HS-5 (cell line): ENCODE measurements at regions not wholly inside any gene's neighbourhood (a gene's known extent, or its start where the extent isn't known, plus 50 kb on each side); places are given as distances from the start of the nearest gene placed in this dataset.

ENCODE experiments used
- DNase-seq: peaks from one replicate; pipeline ENCODE4 v3.0.0-alpha.2; 2012; ENCODE audit warnings: low read depth

- no peak for DNase-seq
These were observed 262.5 kb downstream of the GXYLT1 start for GRCh38 chr12:41881891-41882805.

GRCh38 chr12:41869432-41869831, 275.2 kb downstream of the GXYLT1 start:
- DNase-seq, result no peak

- no peak for DNase-seq
These were observed 277.7 kb downstream of the GXYLT1 start for GRCh38 chr12:41866878-41867430.

- DNase-seq, result no peak
These were observed 288.4 kb downstream of the GXYLT1 start for GRCh38 chr12:41856228-41856627.

GRCh38 chr12:41850046-41850445, 294.6 kb downstream of the GXYLT1 start:
- DNase-seq, result no peak

- no peak for DNase-seq
These were observed 298.0 kb downstream of the GXYLT1 start for GRCh38 chr12:41846718-41847117.

GRCh38 chr12:41836416-41836815, 308.3 kb downstream of the GXYLT1 start:
- DNase-seq, result no peak

- DNase-seq, result no peak
These were observed 309.1 kb downstream of the GXYLT1 start for GRCh38 chr12:41835556-41835955.

GRCh38 chr12:41819948-41820347, 324.7 kb downstream of the GXYLT1 start:
- DNase-seq, result no peak

- DNase-seq, result no peak
These were observed 340.6 kb downstream of the GXYLT1 start for GRCh38 chr12:41804026-41804425.

GRCh38 chr12:41802803-41803202, 341.9 kb downstream of the GXYLT1 start:
- no peak for DNase-seq

GRCh38 chr12:41801261-41801660, 343.4 kb downstream of the GXYLT1 start:
- no peak for DNase-seq

GRCh38 chr12:41799671-41800070, 345.0 kb downstream of the GXYLT1 start:
- no peak for DNase-seq

GRCh38 chr12:41795910-41796309, 348.8 kb downstream of the GXYLT1 start:
- DNase-seq, result no peak

- DNase-seq, result peak; percentile 26
These were observed 349.5 kb downstream of the GXYLT1 start for GRCh38 chr12:41795051-41795600.

GRCh38 chr12:41794336-41794735, 350.3 kb downstream of the GXYLT1 start:
- no peak for DNase-seq

- DNase-seq, result no peak
These were observed 359.7 kb downstream of the GXYLT1 start for GRCh38 chr12:41784957-41785356.

- no peak for DNase-seq
These were observed 365.7 kb downstream of the GXYLT1 start for GRCh38 chr12:41778934-41779333.

- DNase-seq, result no peak
These were observed 367.4 kb downstream of the GXYLT1 start for GRCh38 chr12:41777064-41777790.

GRCh38 chr12:41772478-41772877, 372.2 kb downstream of the GXYLT1 start:
- DNase-seq, result no peak

- DNase-seq, result no peak
These were observed 374.9 kb downstream of the GXYLT1 start for GRCh38 chr12:41769810-41770209.

GRCh38 chr12:41768456-41768855, 376.2 kb downstream of the GXYLT1 start:
- DNase-seq, result no peak

GRCh38 chr12:41762691-41763090, 382.0 kb downstream of the GXYLT1 start:
- no peak for DNase-seq
